ENCODE measurements at regions not wholly inside any gene's neighbourhood (a gene's known extent, or its start where the extent isn't known, plus 50 kb on each side); places are given as distances from the start of the nearest gene placed in this dataset.

DNA sequence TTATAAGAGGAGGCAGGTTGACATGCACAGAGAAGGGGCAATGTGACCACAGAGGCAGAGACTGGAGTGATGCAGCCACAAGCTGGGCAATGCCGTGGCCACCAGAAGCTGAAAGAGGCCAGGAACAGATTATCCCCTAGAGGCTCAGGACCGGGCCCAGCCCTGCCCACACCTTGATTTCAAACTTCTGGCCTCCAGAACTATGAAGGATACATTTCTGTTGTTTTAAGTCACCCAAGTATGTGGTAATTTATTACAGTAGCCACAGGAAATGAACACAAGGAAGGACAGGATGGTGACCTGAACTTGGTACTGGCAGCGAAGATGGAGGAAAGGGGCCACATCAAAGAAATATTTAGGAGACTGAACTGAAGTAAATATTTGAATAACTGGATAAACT is 66.8 kb upstream of the RIOK3 start:
- intact Hi-C loops (cut with micrococcal nuclease) (no loop called here), in situ Hi-C loops (cut with MboI) (no loop called here)
- H3K36me3 ChIP-seq (ENCODE audit: control insufficient read depth, insufficient read depth, low read length), result peaks cover 6% of the 10 kb centered on the region; the same call in 1 of the 3 replicates
- H3K4me2 ChIP-seq (ENCODE audit: insufficient read depth, low read length), result no peak overlapping the region
- H4K20me1 ChIP-seq (replicated peaks; ENCODE audit: control insufficient read depth, insufficient read depth, low read length), result no peaks in the 10 kb centered on the region
- BruUV-seq (replicated peaks), result no TSS peak
- no peaks in the 10 kb centered on the region for H3K9me1 ChIP-seq (ENCODE audit: control insufficient read depth, insufficient read depth, low read length)
- no peak overlapping the region for H3K9ac ChIP-seq (ENCODE audit: insufficient read depth in 1 of 2, low read depth in 2 of 2, low read length in 2 of 2)
- ATAC-seq, result no peak
- no peak for FAIRE-seq
- H3K27ac ChIP-seq (ENCODE audit: extremely low read depth, low read depth, low read length), result no peak overlapping the region
- H2AFZ ChIP-seq (ENCODE audit: low read depth, low read length), result no peak overlapping the region
- no peak for DNase-seq (ENCODE audit: extremely low read depth in 1 of 4, low spot score in 3 of 4)
- no peaks in the 10 kb centered on the region for H3K4me1 ChIP-seq (replicated peaks in 1 of 2; ENCODE audit: control insufficient read depth in 2 of 2, insufficient read depth in 2 of 2, low read length in 2 of 2)
- ChIA-PET POLR2A (interaction anchor here (0.6 kb wide), 1 partner anchor 1419 kb away, joined by 4 read pairs; no protein-coding TSS in a partner anchor), CTCF (ENCODE audit: low intra/inter-chr PET ratio) (no interaction called here)
- H3K4me3 ChIP-seq, result no peak overlapping the region
- H3K9me3 ChIP-seq (replicated peaks; ENCODE audit: control insufficient read depth, insufficient read depth, low read depth, low read length), result no peaks in the 10 kb centered on the region
- no peaks in the 10 kb centered on the region for H3K27me3 ChIP-seq (ENCODE audit: control insufficient read depth in 2 of 2, insufficient read depth in 2 of 2, low read length in 2 of 2)
- no peaks in the 10 kb centered on the region for H3K79me2 ChIP-seq (ENCODE audit: control insufficient read depth, insufficient read depth, low read length)
- TF ChIP-seq MEF2A (IDR thresholded peaks at IDR 0.05; ENCODE audit: control insufficient read depth, low read depth, low read length) (no peak), ZNF277 (CRISPR knock-in tag; IDR thresholded peaks at IDR 0.05; ENCODE audit: borderline replicate concordance) (no peak), NCOR1 (IDR thresholded peaks at IDR 0.05) (no peak), MEIS2 (IDR thresholded peaks at IDR 0.05; ENCODE audit: partially characterized antibody) (no peak), HMG20A (CRISPR knock-in tag; conservative IDR thresholded peaks at IDR 0.05) (no peak), ZBTB5 (IDR thresholded peaks at IDR 0.05) (no peak), ZNF263 (CRISPR knock-in tag; IDR thresholded peaks at IDR 0.05; ENCODE audit: borderline replicate concordance) (no peak), ZC3H8 (IDR thresholded peaks at IDR 0.05) (no peak), FIP1L1 (IDR thresholded peaks at IDR 0.05; ENCODE audit: low read depth, low read length, poor library complexity, severe bottlenecking) (no peak), NCOA4 (IDR thresholded peaks at IDR 0.05; ENCODE audit: partially characterized antibody) (no peak), ZNF75A (CRISPR knock-in tag; IDR thresholded peaks at IDR 0.05) (no peak)
- TF ChIP-seq, protein P1, sequence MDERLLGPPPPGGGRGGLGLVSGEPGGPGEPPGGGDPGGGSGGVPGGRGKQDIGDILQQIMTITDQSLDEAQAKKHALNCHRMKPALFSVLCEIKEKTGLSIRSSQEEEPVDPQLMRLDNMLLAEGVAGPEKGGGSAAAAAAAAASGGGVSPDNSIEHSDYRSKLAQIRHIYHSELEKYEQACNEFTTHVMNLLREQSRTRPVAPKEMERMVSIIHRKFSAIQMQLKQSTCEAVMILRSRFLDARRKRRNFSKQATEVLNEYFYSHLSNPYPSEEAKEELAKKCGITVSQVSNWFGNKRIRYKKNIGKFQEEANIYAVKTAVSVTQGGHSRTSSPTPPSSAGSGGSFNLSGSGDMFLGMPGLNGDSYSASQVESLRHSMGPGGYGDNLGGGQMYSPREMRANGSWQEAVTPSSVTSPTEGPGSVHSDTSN (CRISPR knock-in tag; IDR thresholded peaks at IDR 0.05; ENCODE audit: low read depth), result no peak
- TF ChIP-seq, protein P1 (tag; conservative IDR thresholded peaks at IDR 0.05; ENCODE audit: low read depth), result no peak
- TF ChIP-seq, protein P2, sequence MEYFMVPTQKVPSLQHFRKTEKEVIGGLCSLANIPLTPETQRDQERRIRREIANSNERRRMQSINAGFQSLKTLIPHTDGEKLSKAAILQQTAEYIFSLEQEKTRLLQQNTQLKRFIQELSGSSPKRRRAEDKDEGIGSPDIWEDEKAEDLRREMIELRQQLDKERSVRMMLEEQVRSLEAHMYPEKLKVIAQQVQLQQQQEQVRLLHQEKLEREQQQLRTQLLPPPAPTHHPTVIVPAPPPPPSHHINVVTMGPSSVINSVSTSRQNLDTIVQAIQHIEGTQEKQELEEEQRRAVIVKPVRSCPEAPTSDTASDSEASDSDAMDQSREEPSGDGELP (CRISPR knock-in tag; IDR thresholded peaks at IDR 0.05; ENCODE audit: borderline replicate concordance), result no peak
- WGBS (ENCODE audit: insufficient coverage, low coverage, missing lambda C conversion rate), result 88% methylated on average over 3 of the region's 3 CpGs

Measured in K562 (cell line).